ENCODE measurements at regions not wholly inside any gene's neighbourhood (a gene's known extent, or its start where the extent isn't known, plus 50 kb on each side); places are given as distances from the start of the nearest gene placed in this dataset.

DNA sequence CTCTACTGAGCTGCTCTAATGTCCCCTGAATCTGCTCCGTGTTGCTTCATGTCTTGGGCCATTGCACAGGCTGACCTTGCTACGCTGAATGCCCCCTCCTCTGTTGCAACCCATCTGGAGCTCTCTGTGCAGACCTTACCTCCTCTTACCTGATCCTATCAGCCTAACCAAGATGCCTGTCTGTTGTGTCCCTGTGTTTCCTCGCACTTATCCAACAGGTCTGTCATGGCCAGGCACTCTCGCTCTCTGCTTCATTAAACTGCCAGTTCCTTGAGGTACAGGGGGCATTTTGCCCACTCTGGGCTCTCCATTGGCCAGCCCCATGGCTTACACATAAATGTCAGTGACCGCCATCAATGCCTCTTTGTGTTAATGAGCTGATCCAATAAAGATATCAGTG, 277.7 kb upstream of the TSHZ3 start:
- TF ChIP-seq, protein P1, sequence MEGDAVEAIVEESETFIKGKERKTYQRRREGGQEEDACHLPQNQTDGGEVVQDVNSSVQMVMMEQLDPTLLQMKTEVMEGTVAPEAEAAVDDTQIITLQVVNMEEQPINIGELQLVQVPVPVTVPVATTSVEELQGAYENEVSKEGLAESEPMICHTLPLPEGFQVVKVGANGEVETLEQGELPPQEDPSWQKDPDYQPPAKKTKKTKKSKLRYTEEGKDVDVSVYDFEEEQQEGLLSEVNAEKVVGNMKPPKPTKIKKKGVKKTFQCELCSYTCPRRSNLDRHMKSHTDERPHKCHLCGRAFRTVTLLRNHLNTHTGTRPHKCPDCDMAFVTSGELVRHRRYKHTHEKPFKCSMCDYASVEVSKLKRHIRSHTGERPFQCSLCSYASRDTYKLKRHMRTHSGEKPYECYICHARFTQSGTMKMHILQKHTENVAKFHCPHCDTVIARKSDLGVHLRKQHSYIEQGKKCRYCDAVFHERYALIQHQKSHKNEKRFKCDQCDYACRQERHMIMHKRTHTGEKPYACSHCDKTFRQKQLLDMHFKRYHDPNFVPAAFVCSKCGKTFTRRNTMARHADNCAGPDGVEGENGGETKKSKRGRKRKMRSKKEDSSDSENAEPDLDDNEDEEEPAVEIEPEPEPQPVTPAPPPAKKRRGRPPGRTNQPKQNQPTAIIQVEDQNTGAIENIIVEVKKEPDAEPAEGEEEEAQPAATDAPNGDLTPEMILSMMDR (optimal IDR thresholded peaks at IDR 0.05 in 1 of 3, IDR thresholded peaks at IDR 0.05 in 1 of 3, conservative IDR thresholded peaks at IDR 0.05 in 1 of 3; ENCODE audit: extremely low read depth in 1 of 3, insufficient read depth in 2 of 3, low read length in 3 of 3), result no peak
- TF ChIP-seq EZH2 (IDR thresholded peaks at IDR 0.05; ENCODE audit: low read length), result no peak
- Histone ChIP-seq H3K36me3 (ENCODE audit: control insufficient read depth in 2 of 2, extremely low read depth in 1 of 2, insufficient read depth in 2 of 2, low read length in 2 of 2) (no peaks in the 10 kb centered on the region), H3K79me2 (ENCODE audit: control insufficient read depth, insufficient read depth, low read length) (no peaks in the 10 kb centered on the region), H3K4me2 (ENCODE audit: control insufficient read depth, extremely low read depth, insufficient read depth, low read depth, low read length) (no peak overlapping the region), H3K9me3 (ENCODE audit: control insufficient read depth, low read depth, low read length) (peaks cover 7% of the 10 kb centered on the region), H3K9me1 (ENCODE audit: control insufficient read depth, extremely low read depth, insufficient read depth, low read length) (no peaks in the 10 kb centered on the region), H3K27ac (ENCODE audit: control insufficient read depth, insufficient read depth, low read length) (no peak overlapping the region), H4K20me1 (ENCODE audit: control insufficient read depth, extremely low read depth, insufficient read depth, low read length) (no peaks in the 10 kb centered on the region), H2AFZ (ENCODE audit: control insufficient read depth, low read length) (no peak overlapping the region), H3K27me3 (ENCODE audit: control insufficient read depth, extremely low read depth, insufficient read depth, low read length) (no peaks in the 10 kb centered on the region), H3K4me3 (ENCODE audit: control insufficient read depth in 2 of 3, extremely low read depth in 1 of 3, insufficient read depth in 2 of 3, low read depth in 1 of 3, low read length in 3 of 3) (no peak overlapping the region), H3K4me1 (ENCODE audit: control insufficient read depth, extremely low read depth, insufficient read depth, low read length) (no peaks in the 10 kb centered on the region), H3K9ac (ENCODE audit: control insufficient read depth, extremely low read depth, insufficient read depth, low read length) (no peak overlapping the region)
- dilution Hi-C loops (cut with MboI; ENCODE audit: extremely low pct_ligation_motif_present, low sequenced_read_pairs), result no loop called here
- FAIRE-seq (no peak), DNase-seq (ENCODE audit: low read depth, low spot score) (no peak)

- no peaks in the 10 kb centered on the region for H3K36me3 ChIP-seq (ENCODE audit: control insufficient read depth in 2 of 2, extremely low read depth in 1 of 2, insufficient read depth in 2 of 2, low read length in 2 of 2)
- no peaks in the 10 kb centered on the region for H4K20me1 ChIP-seq (ENCODE audit: control insufficient read depth, extremely low read depth, insufficient read depth, low read length)
- no peaks in the 10 kb centered on the region for H3K27me3 ChIP-seq (ENCODE audit: control insufficient read depth, extremely low read depth, insufficient read depth, low read length)
- H3K9me1 ChIP-seq (ENCODE audit: control insufficient read depth, extremely low read depth, insufficient read depth, low read length), result no peaks in the 10 kb centered on the region
- peaks cover 7% of the 10 kb centered on the region for H3K9me3 ChIP-seq (ENCODE audit: control insufficient read depth, low read depth, low read length)
- H3K4me3 ChIP-seq (ENCODE audit: control insufficient read depth in 2 of 3, extremely low read depth in 1 of 3, insufficient read depth in 2 of 3, low read depth in 1 of 3, low read length in 3 of 3), result no peak overlapping the region
- no peaks in the 10 kb centered on the region for H3K4me1 ChIP-seq (ENCODE audit: control insufficient read depth, extremely low read depth, insufficient read depth, low read length)
- H3K79me2 ChIP-seq (ENCODE audit: control insufficient read depth, insufficient read depth, low read length), result no peaks in the 10 kb centered on the region
- TF ChIP-seq, protein P1 (optimal IDR thresholded peaks at IDR 0.05 in 1 of 3, IDR thresholded peaks at IDR 0.05 in 1 of 3, conservative IDR thresholded peaks at IDR 0.05 in 1 of 3; ENCODE audit: extremely low read depth in 1 of 3, insufficient read depth in 2 of 3, low read length in 3 of 3), result no peak
- TF ChIP-seq EZH2 (IDR thresholded peaks at IDR 0.05; ENCODE audit: low read length), result no peak
- H3K27ac ChIP-seq (ENCODE audit: control insufficient read depth, insufficient read depth, low read length), result no peak overlapping the region
- no peak overlapping the region for H3K4me2 ChIP-seq (ENCODE audit: control insufficient read depth, extremely low read depth, insufficient read depth, low read depth, low read length)
- dilution Hi-C loops (cut with MboI; ENCODE audit: extremely low pct_ligation_motif_present, low sequenced_read_pairs), result no loop called here
- DNase-seq (ENCODE audit: low read depth, low spot score) (no peak), FAIRE-seq (no peak)
- H3K9ac ChIP-seq (ENCODE audit: control insufficient read depth, extremely low read depth, insufficient read depth, low read length), result no peak overlapping the region
- no peak overlapping the region for H2AFZ ChIP-seq (ENCODE audit: control insufficient read depth, low read length)
Measured at GRCh38 chr19:31627620-31628365, 278.6 kb upstream of the TSHZ3 start.

All from keratinocyte (primary cell).